PC-3 (cell line): ENCODE measurements at regions not wholly inside any gene's neighbourhood (a gene's known extent, or its start where the extent isn't known, plus 50 kb on each side); places are given as distances from the start of the nearest gene placed in this dataset.

ENCODE experiments used
- ATAC-seq: fragments of 200-7000 bp; cut with Tn5 transposase; 2 replicates; pipeline ENCODE4 v1.9.1; 2020; ENCODE audit warnings: mild to moderate bottlenecking, moderate library complexity
- BruUV-seq: library from RNA; stranded (reverse); fragments of 400-500 nt; replicated peaks from 2 replicates; lab custom pipeline; 2021; lab: Mats Ljungman, UMichigan
- CTCF ChIA-PET: fragments of 300-600 bp; sonication (Branson Sonifier 250); formaldehyde crosslinking; loops from one replicate; lab custom pipeline; 2022; ENCODE audit warnings: antibody characterized with exemption; lab: Charles Lee
- POLR2A ChIA-PET: fragments of 300-600 bp; sonication (Branson Sonifier 250); formaldehyde crosslinking; loops from one replicate; lab custom pipeline; 2022; ENCODE audit warnings: antibody characterized with exemption; ENCODE audit not compliant: unreplicated experiment; lab: Charles Lee
- DNase-seq: peaks from one replicate; pipeline ENCODE4 v3.0.0-alpha.2; 2015
- H2AFZ ChIP-seq: fragments of 300-600 bp; sonication (generic); 2 replicates; pipeline ENCODE4 v1.6.0; 2016; ENCODE audit warnings: antibody characterized with exemption, low read length
- H3F3A ChIP-seq: fragments of 300-600 bp; sonication (generic); one replicate; pipeline ENCODE4 v1.6.0; 2017; ENCODE audit warnings: antibody characterized with exemption, low read length, control low read depth, mild to moderate bottlenecking; ENCODE audit not compliant: unreplicated experiment
- H3K27ac ChIP-seq: fragments of 300-600 bp; sonication (generic); 2 replicates; pipeline ENCODE4 v1.5.1; 2016; ENCODE audit warnings: mild to moderate bottlenecking, low read length
- H3K27me3 ChIP-seq: fragments of 300-600 bp; sonication (generic); 2 replicates; pipeline ENCODE4 v1.6.1; 2016; ENCODE audit warnings: low read length, mixed read lengths
- H3K36me3 ChIP-seq: fragments of 300-600 bp; sonication (generic); 2 replicates; pipeline ENCODE4 v1.6.1; 2016; ENCODE audit warnings: low read depth, mixed run types, low read length, mixed read lengths
- H3K4me1 ChIP-seq: fragments of 300-600 bp; sonication (generic); 2 replicates; pipeline ENCODE4 v1.5.1; 2016; ENCODE audit warnings: low read length; ENCODE audit not compliant: insufficient read depth
- H3K4me2 ChIP-seq: fragments of 300-600 bp; sonication (generic); 2 replicates; pipeline ENCODE4 v1.6.0; 2016; ENCODE audit warnings: low read length
- H3K4me3 ChIP-seq: fragments of 300-600 bp; sonication (generic); 2 replicates; pipeline ENCODE4 v1.5.1; 2016; ENCODE audit warnings: mild to moderate bottlenecking, low read length, mixed read lengths
- H3K79me2 ChIP-seq: fragments of 300-600 bp; sonication (generic); 2 replicates; pipeline ENCODE4 v1.6.1; 2017; ENCODE audit warnings: low read length, mixed read lengths
- H3K9ac ChIP-seq: fragments of 300-600 bp; sonication (generic); 2 replicates; pipeline ENCODE4 v1.6.0; 2016; ENCODE audit warnings: mild to moderate bottlenecking, low read length
- H3K9me2 ChIP-seq: fragments of 300-600 bp; sonication (generic); replicated peaks from 2 replicates; pipeline ENCODE4 v1.6.1; 2016; ENCODE audit warnings: mixed run types, low read length, mixed read lengths
- H3K9me3 ChIP-seq: fragments of 300-600 bp; sonication (generic); 2 replicates; pipeline ENCODE4 v1.6.1; 2016; ENCODE audit warnings: low read length, mixed read lengths
- H4K20me1 ChIP-seq: fragments of 300-600 bp; sonication (generic); 2 replicates; pipeline ENCODE4 v1.6.1; 2016; ENCODE audit warnings: low read length, mixed read lengths
- CTCF ChIP-seq: fragments of 300-600 bp; sonication (generic); conservative IDR thresholded peaks from 2 replicates; pipeline ENCODE4 v1.5.1; 2017; ENCODE audit warnings: antibody characterized with exemption, low read depth, mild to moderate bottlenecking, low read length
- EZH2 ChIP-seq: fragments of 300-600 bp; sonication (generic); IDR thresholded peaks from one replicate; pipeline ENCODE4 v1.6.1; 2017; ENCODE audit warnings: antibody characterized with exemption, mild to moderate bottlenecking, low read length; ENCODE audit not compliant: unreplicated experiment
- EZH2phosphoT487 ChIP-seq: fragments of 300-600 bp; sonication (generic); IDR thresholded peaks from 2 replicates; pipeline ENCODE4 v1.6.1; 2018; ENCODE audit warnings: mild to moderate bottlenecking, antibody characterized with exemption, low read length, borderline replicate concordance
- intact Hi-C: fragments of 100-400 bp; cut with micrococcal nuclease; formaldehyde crosslinking; loops from 2 replicates; pipeline ENCODE4 v1.9.0; 2023

GRCh38 chr4:126346654-126347053 is 1031.9 kb downstream of the FAT4 start:
- Histone ChIP-seq H3K36me3 (no peaks in the 10 kb centered on the region), H3K9me3 (no peaks in the 10 kb centered on the region)

GRCh38 chr4:126354784-126355183 is 1040.0 kb downstream of the FAT4 start:
- TF ChIP-seq EZH2, result no peak
- no peak for TF ChIP-seq CTCF
- peak; percentile 29; the same call in 1 of the 2 replicates for ATAC-seq
- Histone ChIP-seq H3K9me2 (no peaks in the 10 kb centered on the region), H3K36me3 (no peaks in the 10 kb centered on the region), H3F3A (no peaks in the 10 kb centered on the region), H3K9me3 (no peaks in the 10 kb centered on the region), H3K4me3 (no peak overlapping the region), H3K27ac (no peak overlapping the region), H2AFZ (no peak overlapping the region), H3K9ac (no peak overlapping the region), H3K4me2 (no peak overlapping the region), H3K79me2 (no peaks in the 10 kb centered on the region), H3K27me3 (no peaks in the 10 kb centered on the region), H4K20me1 (no peaks in the 10 kb centered on the region), H3K4me1 (no peaks in the 10 kb centered on the region)
- ChIA-PET POLR2A (no interaction called here), CTCF (no interaction called here)
- intact Hi-C loops, result no loop called here
- BruUV-seq, result no TSS peak
- peak; percentile 2 for DNase-seq

More at GRCh38 chr4:126346654-126347053, 1031.9 kb downstream of the FAT4 start:
- TF ChIP-seq CTCF (no peak), EZH2 (no peak), EZH2phosphoT487 (no peak)
- POLR2A ChIA-PET, result no interaction called here
- Histone ChIP-seq H3K27me3 (no peaks in the 10 kb centered on the region), H2AFZ (no peak overlapping the region), H3K4me2 (no peak overlapping the region), H3K4me3 (no peak overlapping the region), H4K20me1 (no peaks in the 10 kb centered on the region), H3F3A (no peaks in the 10 kb centered on the region), H3K4me1 (no peaks in the 10 kb centered on the region), H3K79me2 (no peaks in the 10 kb centered on the region), H3K27ac (no peak overlapping the region), H3K9me2 (no peaks in the 10 kb centered on the region), H3K9ac (no peak overlapping the region)
- no TSS peak for BruUV-seq
- intact Hi-C loops, result no loop called here
- CTCF ChIA-PET, result no interaction called here
- DNase-seq (no peak), ATAC-seq (no peak)

- no peak overlapping the region for H3K9ac ChIP-seq
- no peaks in the 10 kb centered on the region for H3K9me3 ChIP-seq
- H2AFZ ChIP-seq, result no peak overlapping the region
- H3K4me3 ChIP-seq, result no peak overlapping the region
- BruUV-seq, result no TSS peak
- intact Hi-C loops, result no loop called here
- H3K79me2 ChIP-seq, result no peaks in the 10 kb centered on the region
- H4K20me1 ChIP-seq, result no peaks in the 10 kb centered on the region
- H3K4me2 ChIP-seq, result no peak overlapping the region
- ATAC-seq (no peak), DNase-seq (no peak)
- CTCF ChIA-PET, result no interaction called here
- H3K4me1 ChIP-seq, result no peaks in the 10 kb centered on the region
- no peaks in the 10 kb centered on the region for H3K36me3 ChIP-seq
- H3K9me2 ChIP-seq, result no peaks in the 10 kb centered on the region
- no peaks in the 10 kb centered on the region for H3F3A ChIP-seq
- no peak overlapping the region for H3K27ac ChIP-seq
- TF ChIP-seq CTCF (no peak), EZH2phosphoT487 (no peak)
- H3K27me3 ChIP-seq, result no peaks in the 10 kb centered on the region
- POLR2A ChIA-PET, result no interaction called here
Observed at GRCh38 chr4:126358041-126358440, 1043.3 kb downstream of the FAT4 start.
